GM12874 (cell line): ENCODE measurements at regions not wholly inside any gene's neighbourhood (a gene's known extent, or its start where the extent isn't known, plus 50 kb on each side); places are given as distances from the start of the nearest gene placed in this dataset.

ENCODE experiments used
- TF ChIP-seq, protein P1 (sequence below): IDR thresholded peaks from 2 replicates; pipeline ENCODE4 v1.5.1; 2011; ENCODE audit warnings: low read depth, mild to moderate bottlenecking, control low read depth, low read length, moderate library complexity; ENCODE audit not compliant: insufficient read depth

GRCh38 chr1:175887521-175887920, 144.1 kb upstream of the TNR start:
- TF ChIP-seq, protein P1, sequence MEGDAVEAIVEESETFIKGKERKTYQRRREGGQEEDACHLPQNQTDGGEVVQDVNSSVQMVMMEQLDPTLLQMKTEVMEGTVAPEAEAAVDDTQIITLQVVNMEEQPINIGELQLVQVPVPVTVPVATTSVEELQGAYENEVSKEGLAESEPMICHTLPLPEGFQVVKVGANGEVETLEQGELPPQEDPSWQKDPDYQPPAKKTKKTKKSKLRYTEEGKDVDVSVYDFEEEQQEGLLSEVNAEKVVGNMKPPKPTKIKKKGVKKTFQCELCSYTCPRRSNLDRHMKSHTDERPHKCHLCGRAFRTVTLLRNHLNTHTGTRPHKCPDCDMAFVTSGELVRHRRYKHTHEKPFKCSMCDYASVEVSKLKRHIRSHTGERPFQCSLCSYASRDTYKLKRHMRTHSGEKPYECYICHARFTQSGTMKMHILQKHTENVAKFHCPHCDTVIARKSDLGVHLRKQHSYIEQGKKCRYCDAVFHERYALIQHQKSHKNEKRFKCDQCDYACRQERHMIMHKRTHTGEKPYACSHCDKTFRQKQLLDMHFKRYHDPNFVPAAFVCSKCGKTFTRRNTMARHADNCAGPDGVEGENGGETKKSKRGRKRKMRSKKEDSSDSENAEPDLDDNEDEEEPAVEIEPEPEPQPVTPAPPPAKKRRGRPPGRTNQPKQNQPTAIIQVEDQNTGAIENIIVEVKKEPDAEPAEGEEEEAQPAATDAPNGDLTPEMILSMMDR: no peak

GRCh38 chr1:175885326-175885725, 141.9 kb upstream of the TNR start:
- TF ChIP-seq, protein P1: no peak

DNA sequence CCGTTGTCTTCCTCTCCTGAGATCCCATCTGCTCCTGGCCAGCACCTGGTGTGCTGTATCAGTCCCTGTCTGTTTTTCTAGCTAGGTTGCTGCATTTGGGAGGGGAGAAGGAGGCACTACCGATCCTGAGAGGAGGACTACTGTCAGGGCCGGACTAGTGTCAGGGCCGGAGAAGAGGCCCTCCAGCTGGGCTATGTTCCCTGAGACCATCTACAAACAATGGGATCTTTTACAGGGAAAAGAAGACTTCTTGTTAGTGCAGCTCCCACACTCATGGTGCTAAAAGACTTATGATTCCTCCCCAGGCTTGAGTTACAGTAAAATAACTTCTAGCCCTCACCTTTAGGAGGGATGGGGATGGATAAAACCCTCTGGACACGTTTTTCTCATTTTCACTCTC, 141.0 kb upstream of the TNR start:
- TF ChIP-seq, protein P1: no peak

DNA sequence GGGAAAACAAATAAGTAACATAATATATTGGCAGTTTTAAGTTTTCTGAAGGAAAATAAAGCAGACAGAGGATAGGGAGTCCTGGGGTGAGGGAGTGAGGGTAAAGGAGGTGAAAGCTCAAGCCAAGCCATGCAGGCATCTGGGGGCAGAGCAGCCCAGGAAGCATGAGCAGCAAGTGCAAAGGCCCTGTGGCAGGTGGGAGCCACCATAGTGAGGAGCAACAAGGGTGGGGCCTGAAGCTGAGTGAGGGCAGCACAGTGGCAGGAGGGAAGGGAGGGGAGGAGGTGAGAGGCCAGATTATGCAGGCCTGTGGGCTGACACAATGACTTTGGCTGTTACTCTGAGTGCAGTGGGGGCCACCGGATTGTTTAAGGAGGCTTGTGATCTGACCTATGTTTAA, 138.8 kb upstream of the TNR start:
- TF ChIP-seq, protein P1: no peak

DNA sequence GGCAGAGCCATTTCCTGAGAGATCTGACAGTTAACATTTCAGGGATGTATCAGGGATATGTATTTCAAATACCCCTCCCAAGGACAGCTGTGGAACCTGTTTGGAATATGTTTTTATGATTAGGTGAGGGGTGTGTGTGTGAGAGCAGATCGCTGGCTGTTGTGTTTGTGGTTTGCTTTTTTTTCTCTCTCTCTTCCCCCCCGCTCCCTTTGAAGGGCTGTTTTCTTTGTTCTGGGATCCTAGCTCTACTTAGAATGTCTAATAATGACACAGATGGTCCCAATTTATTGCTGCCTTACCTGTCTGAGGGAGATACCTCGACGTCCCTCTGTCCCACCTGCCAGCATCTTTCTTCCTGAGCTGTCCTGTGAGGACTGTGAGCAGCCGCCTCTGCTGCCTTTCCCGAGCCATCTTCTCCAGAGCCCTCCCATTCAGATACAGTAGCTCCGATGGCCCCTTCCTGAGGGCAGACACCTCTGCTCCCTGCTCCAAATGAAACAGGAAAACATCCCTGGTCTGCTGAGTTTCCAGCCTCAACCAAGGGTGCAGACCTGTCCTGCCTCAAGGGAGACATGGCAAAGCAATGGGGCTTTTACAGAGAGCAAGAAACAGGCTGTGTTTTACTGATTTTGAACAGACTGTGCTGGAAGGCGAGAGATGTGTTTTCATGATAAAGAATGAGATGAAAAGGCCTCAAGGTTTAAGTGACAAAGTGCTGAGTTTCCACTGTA, 138.0 kb upstream of the TNR start:
- TF ChIP-seq, protein P1: no peak

GRCh38 chr1:175878775-175879174, 135.4 kb upstream of the TNR start:
- TF ChIP-seq, protein P1: no peak

DNA sequence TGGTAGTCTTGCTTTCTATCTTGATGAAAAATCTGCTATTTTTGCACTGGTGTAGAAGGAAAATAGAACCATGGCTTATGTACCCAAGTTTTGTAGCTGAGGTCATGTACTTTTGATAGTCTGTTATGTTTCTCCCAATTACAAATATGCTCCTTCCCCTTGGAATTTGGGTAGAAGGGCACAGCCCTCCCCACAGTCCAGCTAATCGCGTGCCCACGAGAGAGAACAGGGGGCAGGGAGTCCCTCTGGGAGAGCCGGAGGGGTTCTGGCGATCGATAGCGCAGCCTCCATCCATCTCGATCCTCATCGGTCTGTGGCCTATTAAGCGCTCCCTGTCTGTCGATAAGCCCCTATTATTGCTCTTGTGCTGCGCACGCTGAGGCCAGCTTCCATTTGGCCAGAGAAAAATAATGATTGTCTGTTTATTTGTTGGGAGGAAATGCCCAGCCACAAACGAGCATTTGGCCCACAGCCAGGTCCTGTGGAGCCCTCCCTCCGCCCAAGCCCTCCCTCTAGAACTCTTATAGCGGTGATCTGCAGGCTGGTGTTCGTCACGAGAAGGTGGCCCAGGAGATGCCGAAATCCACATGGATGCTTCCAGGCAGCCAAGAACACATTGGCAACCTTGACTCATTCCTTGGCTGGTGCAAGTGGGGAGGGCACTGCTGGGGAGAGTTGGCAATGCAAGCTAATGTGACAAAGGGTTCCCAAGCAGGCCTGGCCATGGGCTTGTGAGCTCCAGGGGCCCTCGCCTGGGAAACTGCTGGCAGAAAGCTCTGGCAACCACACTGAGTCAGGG, 134.7 kb upstream of the TNR start:
- TF ChIP-seq, protein P1: no peak
